ENCODE measurements at regions not wholly inside any gene's neighbourhood (a gene's known extent, or its start where the extent isn't known, plus 50 kb on each side); places are given as distances from the start of the nearest gene placed in this dataset.
"Not testable (repeated sequence)": the region's sequence is repeated elsewhere in the genome, so short reads cannot be mapped to it uniquely, and the experiment has no call there.

GRCh38 chr3:11739706-11740105 lies 96.0 kb upstream of the VGLL4 start:
- no peaks in the 10 kb centered on the region for H3K9me3 ChIP-seq
- no peak for DNase-seq
- no peak overlapping the region for H3K4me3 ChIP-seq
- no peaks in the 10 kb centered on the region for H3K36me3 ChIP-seq (ENCODE audit: low read depth)
- no peak for TF ChIP-seq CTCF (IDR thresholded peaks at IDR 0.05)
- no peak for ATAC-seq
- intact Hi-C loops (cut with DNase I, micrococcal nuclease) = no loop called here
- no peaks in the 10 kb centered on the region for H3K4me1 ChIP-seq (ENCODE audit: low read depth)

- DNase-seq (no peak), ATAC-seq (no peak)
- Histone ChIP-seq H3K4me3 (no peak overlapping the region), H3K4me1 (ENCODE audit: low read depth) (no peaks in the 10 kb centered on the region), H3K9me3 (no peaks in the 10 kb centered on the region), H3K36me3 (ENCODE audit: low read depth) (no peaks in the 10 kb centered on the region)
- intact Hi-C loops (cut with DNase I, micrococcal nuclease) = no loop called here
- TF ChIP-seq CTCF (IDR thresholded peaks at IDR 0.05) = no peak
Observed at GRCh38 chr3:11739123-11739522, 95.4 kb upstream of the VGLL4 start.

- no peak for ATAC-seq
- H3K4me3 ChIP-seq = no peak overlapping the region
- H3K4me1 ChIP-seq (ENCODE audit: low read depth) = no peaks in the 10 kb centered on the region
- H3K36me3 ChIP-seq (ENCODE audit: low read depth) = no peaks in the 10 kb centered on the region
- intact Hi-C loops (cut with DNase I, micrococcal nuclease) = no loop called here
- H3K9me3 ChIP-seq = no peaks in the 10 kb centered on the region
- no peak for TF ChIP-seq CTCF (IDR thresholded peaks at IDR 0.05)
- no peak for DNase-seq
Observed at GRCh38 chr3:11737742-11738141, 94.0 kb upstream of the VGLL4 start.

- intact Hi-C loops (cut with DNase I, micrococcal nuclease) = no loop called here
- H3K4me3 ChIP-seq = no peak overlapping the region
- DNase-seq (no peak), ATAC-seq (no peak)
- TF ChIP-seq CTCF (IDR thresholded peaks at IDR 0.05) = no peak
- no peaks in the 10 kb centered on the region for H3K9me3 ChIP-seq
- H3K36me3 ChIP-seq (ENCODE audit: low read depth) = no peaks in the 10 kb centered on the region
- H3K4me1 ChIP-seq (ENCODE audit: low read depth) = no peaks in the 10 kb centered on the region
Observed at GRCh38 chr3:11736136-11736833, 92.6 kb upstream of the VGLL4 start.

GRCh38 chr3:11735638-11736037 lies 91.9 kb upstream of the VGLL4 start:
- intact Hi-C loops (cut with DNase I, micrococcal nuclease) = no loop called here
- no peak for TF ChIP-seq CTCF (IDR thresholded peaks at IDR 0.05)
- no peak overlapping the region for H3K4me3 ChIP-seq
- ATAC-seq = peak; percentile 47
- peak in 1 of 3 donors; percentile 13 for DNase-seq
- H3K4me1 ChIP-seq (ENCODE audit: low read depth) = no peaks in the 10 kb centered on the region
- no peaks in the 10 kb centered on the region for H3K9me3 ChIP-seq
- no peaks in the 10 kb centered on the region for H3K36me3 ChIP-seq (ENCODE audit: low read depth)

GRCh38 chr3:11735111-11735510 lies 91.4 kb upstream of the VGLL4 start:
- H3K36me3 ChIP-seq (ENCODE audit: low read depth); DNase-seq; ATAC-seq; intact Hi-C loops (cut with DNase I, micrococcal nuclease); H3K9me3 ChIP-seq; H3K4me1 ChIP-seq (ENCODE audit: low read depth); H3K4me3 ChIP-seq: not testable (repeated sequence)

Measured in mucosa of descending colon (tissue), 3 donors.